ENCODE measurements at regions not wholly inside any gene's neighbourhood (a gene's known extent, or its start where the extent isn't known, plus 50 kb on each side); places are given as distances from the start of the nearest gene placed in this dataset.
"Not testable (repeated sequence)": the region's sequence is repeated elsewhere in the genome, so short reads cannot be mapped to it uniquely, and the experiment has no call there.

- DNase-seq (ENCODE audit: low spot score), result no peak
- in situ Hi-C loops (cut with MboI; ENCODE audit: low pct_unique_long_range_greater_than_20kb, low sequenced_read_pairs, unreplicated experiment), result no loop called here
- TF ChIP-seq CTCF (IDR thresholded peaks at IDR 0.05; ENCODE audit: extremely low read depth, insufficient read depth, missing control alignments), result no peak
Measured at GRCh38 chr11:37905707-37906417, 1307.8 kb upstream of the RAG2 start.

- in situ Hi-C loops (cut with MboI; ENCODE audit: low pct_unique_long_range_greater_than_20kb, low sequenced_read_pairs, unreplicated experiment), result no loop called here
- no peak for DNase-seq (ENCODE audit: low spot score)
- no peak for TF ChIP-seq CTCF (IDR thresholded peaks at IDR 0.05; ENCODE audit: extremely low read depth, insufficient read depth, missing control alignments)
Measured at GRCh38 chr11:37896016-37896415, 1298.0 kb upstream of the RAG2 start.

- no peak for DNase-seq (ENCODE audit: low spot score)
- in situ Hi-C loops (cut with MboI; ENCODE audit: low pct_unique_long_range_greater_than_20kb, low sequenced_read_pairs, unreplicated experiment), result no loop called here
- no peak for TF ChIP-seq CTCF (IDR thresholded peaks at IDR 0.05; ENCODE audit: extremely low read depth, insufficient read depth, missing control alignments)
Measured at GRCh38 chr11:37881741-37882140, 1283.7 kb upstream of the RAG2 start.

- in situ Hi-C loops (cut with MboI; ENCODE audit: low pct_unique_long_range_greater_than_20kb, low sequenced_read_pairs, unreplicated experiment), result no loop called here
- TF ChIP-seq CTCF (IDR thresholded peaks at IDR 0.05; ENCODE audit: extremely low read depth, insufficient read depth, missing control alignments), result no peak
- DNase-seq (ENCODE audit: low spot score), result no peak
Measured at GRCh38 chr11:37861671-37862070, 1263.6 kb upstream of the RAG2 start.

GRCh38 chr11:37858806-37859537 lies 1260.9 kb upstream of the RAG2 start:
- in situ Hi-C loops (cut with MboI; ENCODE audit: low pct_unique_long_range_greater_than_20kb, low sequenced_read_pairs, unreplicated experiment); DNase-seq (ENCODE audit: low spot score): not testable (repeated sequence)

GRCh38 chr11:37858398-37858797 lies 1260.4 kb upstream of the RAG2 start:
- in situ Hi-C loops (cut with MboI; ENCODE audit: low pct_unique_long_range_greater_than_20kb, low sequenced_read_pairs, unreplicated experiment), result no loop called here
- DNase-seq (ENCODE audit: low spot score), result no peak
- no peak for TF ChIP-seq CTCF (IDR thresholded peaks at IDR 0.05; ENCODE audit: extremely low read depth, insufficient read depth, missing control alignments)

- no peak for TF ChIP-seq CTCF (IDR thresholded peaks at IDR 0.05; ENCODE audit: extremely low read depth, insufficient read depth, missing control alignments)
- in situ Hi-C loops (cut with MboI; ENCODE audit: low pct_unique_long_range_greater_than_20kb, low sequenced_read_pairs, unreplicated experiment), result no loop called here
- no peak for DNase-seq (ENCODE audit: low spot score)
Measured at GRCh38 chr11:37857726-37858125, 1259.7 kb upstream of the RAG2 start.
